D721Med (cell line): ENCODE measurements at regions not wholly inside any gene's neighbourhood (a gene's known extent, or its start where the extent isn't known, plus 50 kb on each side); places are given as distances from the start of the nearest gene placed in this dataset.
"Not testable (repeated sequence)": the region's sequence is repeated elsewhere in the genome, so short reads cannot be mapped to it uniquely, and the experiment has no call there.

Experiments used
- DNase-seq: peaks from one replicate; pipeline ENCODE4 v3.0.0; 2011; ENCODE audit warnings: low spot score; ENCODE audit not compliant: insufficient read length
- FAIRE-seq: peaks from 2 replicates; lab custom pipeline; 2011; peaks lifted over from hg19 to GRCh38; lab: Jason Lieb, UNC
- TF ChIP-seq, protein P1 (sequence below): IDR thresholded peaks from 2 replicates; pipeline ENCODE4 v1.5.1; 2012; ENCODE audit warnings: mild to moderate bottlenecking, control low read depth; ENCODE audit not compliant: insufficient read depth; ENCODE audit errors: missing control alignments

DNA sequence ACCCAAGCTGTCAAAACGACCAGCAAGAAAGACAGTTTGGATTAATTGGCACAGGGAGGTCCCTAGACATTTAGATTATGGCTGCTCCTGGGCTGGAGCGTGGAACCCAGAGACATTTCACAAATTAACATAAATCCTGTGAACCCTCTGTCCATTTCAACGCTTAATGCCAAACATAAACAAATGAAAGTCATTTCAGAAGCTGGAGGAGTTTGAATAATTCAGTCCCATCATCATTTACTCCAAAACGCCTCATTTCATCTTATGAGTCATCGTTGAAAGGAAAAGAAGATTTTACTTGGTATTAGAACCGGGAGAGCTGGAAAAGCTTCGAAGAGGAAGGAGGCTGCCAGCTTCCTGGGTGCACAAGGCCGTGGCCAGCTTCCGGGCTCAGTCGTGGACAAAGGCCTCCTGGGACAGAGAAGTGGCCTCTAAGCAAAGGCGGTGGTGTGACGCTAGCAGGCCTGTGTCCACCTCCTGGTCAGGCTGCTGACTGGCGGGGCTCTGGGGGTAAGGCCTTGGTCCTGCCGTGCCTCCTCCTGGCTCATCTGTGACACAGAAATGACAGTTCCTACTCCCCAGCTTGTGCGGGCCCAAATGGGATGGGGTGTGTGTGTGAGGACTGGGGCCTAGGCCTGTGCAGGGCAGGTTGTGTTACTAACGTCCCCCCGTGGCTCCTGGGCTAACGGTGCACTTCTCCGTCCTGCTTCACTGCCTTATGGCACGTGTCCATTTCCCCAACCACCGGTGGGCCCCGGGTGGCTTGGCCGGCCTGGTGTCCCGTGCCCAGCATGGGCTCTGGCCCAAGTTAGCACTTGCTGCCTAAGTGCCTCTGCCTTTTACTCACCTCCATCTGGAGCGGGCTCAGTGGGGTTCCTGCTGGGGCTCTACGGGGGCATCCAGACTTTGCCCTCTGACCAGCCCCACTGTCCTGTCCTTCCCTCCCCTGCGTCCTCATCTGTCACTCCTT is 71.6 kb downstream of the RRM2 start:
- DNase-seq, result no peak
- no peak for FAIRE-seq

DNA sequence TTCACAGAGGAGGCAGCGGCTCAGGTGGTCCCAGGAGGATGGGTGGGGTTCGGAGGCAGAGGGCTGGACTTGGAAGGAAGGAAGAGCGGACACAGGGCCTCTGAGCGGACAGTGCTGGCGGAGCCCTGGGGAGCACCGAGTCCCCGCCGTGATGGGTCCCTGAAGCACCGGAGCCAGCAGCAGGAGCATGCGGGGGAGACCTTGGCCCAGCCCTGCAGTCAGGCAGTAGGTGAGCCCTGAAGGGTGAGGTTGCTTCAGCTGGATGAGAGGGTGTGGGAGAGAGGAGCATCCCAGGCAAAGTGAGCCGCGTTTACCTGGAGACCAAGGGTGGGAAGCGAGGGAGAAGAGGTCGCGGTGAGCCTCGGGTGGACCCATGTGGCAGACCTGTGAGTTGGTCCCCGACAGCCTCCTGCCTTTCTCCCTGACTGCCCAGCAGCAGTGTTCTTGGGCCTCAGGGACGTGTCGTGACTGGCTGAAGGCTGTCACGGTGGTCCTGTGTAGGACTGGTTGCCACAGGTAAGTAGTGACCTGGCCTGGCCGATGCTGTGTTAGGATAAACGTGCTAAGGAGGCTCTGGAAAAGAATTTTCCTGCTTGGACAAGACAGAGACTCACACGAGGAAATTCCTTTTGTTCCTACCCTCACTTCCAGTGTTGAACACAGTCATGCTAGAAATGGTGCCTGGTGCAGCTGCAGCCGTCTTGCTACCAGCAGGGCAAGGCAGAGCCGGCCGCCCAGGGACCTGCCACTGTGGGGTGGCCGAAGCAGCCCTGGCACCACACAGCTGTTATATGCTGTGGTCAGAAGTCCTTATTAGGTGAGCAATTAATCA is 73.0 kb downstream of the RRM2 start:
- DNase-seq, result no peak
- TF ChIP-seq, protein P1, sequence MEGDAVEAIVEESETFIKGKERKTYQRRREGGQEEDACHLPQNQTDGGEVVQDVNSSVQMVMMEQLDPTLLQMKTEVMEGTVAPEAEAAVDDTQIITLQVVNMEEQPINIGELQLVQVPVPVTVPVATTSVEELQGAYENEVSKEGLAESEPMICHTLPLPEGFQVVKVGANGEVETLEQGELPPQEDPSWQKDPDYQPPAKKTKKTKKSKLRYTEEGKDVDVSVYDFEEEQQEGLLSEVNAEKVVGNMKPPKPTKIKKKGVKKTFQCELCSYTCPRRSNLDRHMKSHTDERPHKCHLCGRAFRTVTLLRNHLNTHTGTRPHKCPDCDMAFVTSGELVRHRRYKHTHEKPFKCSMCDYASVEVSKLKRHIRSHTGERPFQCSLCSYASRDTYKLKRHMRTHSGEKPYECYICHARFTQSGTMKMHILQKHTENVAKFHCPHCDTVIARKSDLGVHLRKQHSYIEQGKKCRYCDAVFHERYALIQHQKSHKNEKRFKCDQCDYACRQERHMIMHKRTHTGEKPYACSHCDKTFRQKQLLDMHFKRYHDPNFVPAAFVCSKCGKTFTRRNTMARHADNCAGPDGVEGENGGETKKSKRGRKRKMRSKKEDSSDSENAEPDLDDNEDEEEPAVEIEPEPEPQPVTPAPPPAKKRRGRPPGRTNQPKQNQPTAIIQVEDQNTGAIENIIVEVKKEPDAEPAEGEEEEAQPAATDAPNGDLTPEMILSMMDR, result no peak
- no peak for FAIRE-seq

More for the DNA sequence above, 71.6 kb downstream of the RRM2 start:
- TF ChIP-seq, protein P1, result no peak

DNA sequence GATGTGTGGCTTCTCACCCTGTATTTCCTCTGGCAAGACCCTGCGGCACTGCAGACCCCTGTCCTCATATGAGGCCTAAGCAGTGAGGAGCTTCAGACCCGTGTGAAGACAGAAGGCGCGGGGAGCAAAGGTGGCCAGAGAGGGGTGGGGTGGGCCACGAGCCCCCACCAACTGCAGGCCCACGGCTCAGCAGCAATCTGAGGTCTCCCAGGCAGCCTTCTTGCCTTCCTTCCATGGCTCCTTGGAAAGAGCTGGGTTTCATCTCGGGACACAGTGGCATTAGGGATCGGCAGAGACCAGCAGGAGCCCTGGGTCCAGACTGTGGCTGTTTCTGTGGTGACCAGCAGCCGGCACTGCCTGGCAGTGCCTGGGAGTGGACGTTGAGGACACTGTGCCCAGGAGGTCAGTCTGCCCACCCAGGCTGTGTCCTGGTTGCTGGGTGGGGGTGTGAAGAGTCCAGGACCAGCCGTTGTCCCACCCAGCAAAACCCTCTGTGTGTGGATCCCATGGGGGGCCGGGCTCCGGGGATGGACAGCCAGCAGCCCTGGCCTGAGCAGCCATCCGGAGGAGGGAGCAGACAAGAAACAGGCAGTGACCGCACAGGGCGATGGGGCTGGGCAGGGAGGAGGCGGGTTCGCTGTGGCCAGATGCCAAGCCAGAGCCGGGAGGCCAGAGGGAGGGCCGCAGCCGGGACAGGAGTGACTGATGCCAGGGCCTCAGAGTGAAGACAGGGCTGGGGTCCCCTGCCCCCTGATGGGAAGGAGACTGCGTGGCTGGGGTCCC is 73.8 kb downstream of the RRM2 start:
- DNase-seq, result no peak
- TF ChIP-seq, protein P1, result no peak
- FAIRE-seq, result no peak

DNA sequence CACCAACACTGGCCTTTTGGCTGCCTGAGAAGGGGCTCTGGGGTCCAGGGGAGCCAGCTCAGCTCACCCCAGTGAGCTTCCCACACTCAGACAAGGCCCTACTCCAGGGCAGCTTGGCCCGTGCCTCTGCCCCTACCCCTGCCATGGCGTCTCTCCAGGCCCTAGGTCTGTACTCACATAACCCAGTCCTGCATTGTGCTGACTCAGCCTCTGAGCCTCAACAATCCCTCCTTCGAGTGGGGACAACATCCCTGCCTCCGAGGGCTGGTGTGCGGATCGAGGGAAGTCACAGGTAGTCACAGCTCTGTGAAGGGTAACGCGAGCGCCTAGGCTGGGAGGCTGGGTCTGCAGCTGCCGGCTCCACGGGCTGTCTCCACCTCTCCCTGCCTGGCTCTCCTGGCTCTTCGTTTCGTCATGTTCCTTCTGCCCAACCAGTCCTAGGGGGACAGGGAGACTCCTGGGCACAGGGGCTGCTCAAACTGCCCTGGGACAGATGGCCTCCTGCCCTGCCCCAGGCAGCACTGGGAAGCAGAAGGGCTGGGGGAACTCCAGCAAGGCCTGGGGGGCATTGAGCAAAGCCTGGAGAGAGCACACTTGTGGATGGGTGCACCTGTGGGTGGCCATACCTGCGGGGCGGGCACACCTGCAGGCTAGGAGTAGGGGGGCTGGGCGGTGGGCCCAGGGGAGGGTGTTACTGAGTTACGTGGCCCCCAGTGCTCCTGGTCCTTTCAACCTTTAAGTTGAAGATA is 74.6 kb downstream of the RRM2 start:
- TF ChIP-seq, protein P1, result no peak
- FAIRE-seq (no peak), DNase-seq (no peak)

DNA sequence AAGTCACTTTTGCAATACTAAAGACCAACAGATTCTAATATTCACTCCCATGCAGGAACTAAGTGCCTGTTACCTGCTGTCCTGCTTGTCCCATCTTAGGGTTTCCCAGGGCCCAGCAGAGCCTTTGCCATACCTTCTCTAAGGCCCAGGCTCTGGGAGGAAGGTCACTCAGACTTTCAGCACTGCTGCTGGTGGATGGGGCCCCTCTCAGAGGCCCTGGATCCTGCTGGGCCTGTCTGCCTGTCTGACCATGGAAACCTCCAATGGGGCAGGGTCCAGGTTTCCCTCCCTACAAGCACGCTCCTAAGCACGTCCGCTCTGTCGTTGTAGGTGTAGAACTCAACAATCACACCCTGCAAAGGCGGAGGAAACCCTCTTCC is 75.1 kb downstream of the RRM2 start:
- DNase-seq, result no peak
- FAIRE-seq, result no peak
- TF ChIP-seq, protein P1, result no peak

DNA sequence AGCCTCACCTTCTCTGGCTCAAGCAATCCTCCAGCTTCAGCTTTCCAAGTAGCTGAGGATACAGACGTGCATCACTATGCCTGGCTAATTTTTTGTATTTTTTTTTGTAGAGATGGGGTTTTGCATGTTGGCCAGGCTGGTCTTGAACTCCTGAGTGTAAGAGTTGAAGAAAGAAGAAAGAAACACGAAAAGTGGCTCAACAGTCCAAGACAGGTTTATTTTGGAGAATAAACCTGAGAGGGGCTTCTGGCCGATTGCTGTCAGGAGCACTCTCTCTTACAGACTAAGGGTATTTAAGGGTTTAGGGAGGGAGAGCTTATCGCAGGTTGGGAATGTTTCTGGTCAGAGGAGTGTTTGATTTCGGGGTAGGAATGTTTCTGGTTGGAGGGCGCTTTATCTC is 75.9 kb downstream of the RRM2 start:
- not testable (repeated sequence) for FAIRE-seq, DNase-seq
